OCI-LY7 (cell line): ENCODE measurements at regions not wholly inside any gene's neighbourhood (a gene's known extent, or its start where the extent isn't known, plus 50 kb on each side); places are given as distances from the start of the nearest gene placed in this dataset.

Experiments used
- CTCF ChIP-seq: fragments of 200-600 bp; sonication (generic); conservative IDR thresholded peaks from 2 replicates; pipeline ENCODE4 v1.5.1; 2014; ENCODE audit warnings: mild to moderate bottlenecking, antibody characterized with exemption, low read length, moderate library complexity, mixed read lengths
- EZH2phosphoT487 ChIP-seq: fragments of 200-600 bp; sonication (generic); IDR thresholded peaks from 2 replicates; pipeline ENCODE4 v1.6.1; 2018; ENCODE audit warnings: low read depth, borderline replicate concordance, mild to moderate bottlenecking, mixed run types, antibody characterized with exemption, low read length, moderate library complexity, mixed read lengths

- TF ChIP-seq CTCF (no peak), EZH2phosphoT487 (no peak)
Observed at GRCh38 chr12:47422611-47423010, 283.2 kb downstream of the RPAP3 start.
